GM23338 (cell line): ENCODE measurements at regions not wholly inside any gene's neighbourhood (a gene's known extent, or its start where the extent isn't known, plus 50 kb on each side); places are given as distances from the start of the nearest gene placed in this dataset.

Experiments
- ATAC-seq: fragments of 200-7000 bp; cut with Tn5 transposase; 3 replicates; pipeline ENCODE4 v1.9.1; 2020
- DNase-seq: peaks from one replicate; pipeline ENCODE4 v3.0.0-alpha.2; 2015; ENCODE audit warnings: low spot score
- H2AFZ ChIP-seq: fragments of 200-600 bp; sonication (generic); 2 replicates; pipeline ENCODE4 v1.8.0; 2016; ENCODE audit warnings: antibody characterized with exemption, mild to moderate bottlenecking, moderate library complexity
- H3F3A ChIP-seq: fragments of 200-600 bp; sonication (generic); replicated peaks from 2 replicates; pipeline ENCODE4 v1.8.0; 2017; ENCODE audit warnings: antibody characterized with exemption, mixed run types, low read depth
- H3K27ac ChIP-seq: fragments of 200-600 bp; sonication (generic); 2 replicates; pipeline ENCODE4 v1.6.1; 2016; ENCODE audit warnings: low read depth
- H3K27me3 ChIP-seq: fragments of 200-600 bp; sonication (generic); 2 replicates; pipeline ENCODE4 v1.8.0; 2016; ENCODE audit warnings: mild to moderate bottlenecking, mixed run types, moderate library complexity; ENCODE audit not compliant: insufficient read depth
- H3K36me3 ChIP-seq: fragments of 200-600 bp; sonication (generic); 2 replicates; pipeline ENCODE4 v1.8.0; 2016; ENCODE audit warnings: mild to moderate bottlenecking; ENCODE audit not compliant: insufficient read depth
- H3K4me1 ChIP-seq: fragments of 200-600 bp; sonication (generic); 2 replicates; pipeline ENCODE4 v1.8.0; 2016; ENCODE audit warnings: mild to moderate bottlenecking, moderate library complexity; ENCODE audit not compliant: insufficient read depth
- H3K4me2 ChIP-seq: fragments of 200-600 bp; sonication (generic); 2 replicates; pipeline ENCODE4 v1.7.1; 2017; ENCODE audit warnings: mixed run types
- H3K4me3 ChIP-seq: fragments of 200-600 bp; sonication (generic); 2 replicates; pipeline ENCODE4 v1.6.1; 2016; ENCODE audit warnings: mixed run types
- H3K79me2 ChIP-seq: fragments of 200-600 bp; sonication (generic); replicated peaks from 2 replicates; pipeline ENCODE4 v1.8.0; 2017; ENCODE audit warnings: mild to moderate bottlenecking; ENCODE audit not compliant: insufficient read depth
- H3K9me2 ChIP-seq: fragments of 200-600 bp; sonication (generic); 2 replicates; pipeline ENCODE4 v1.8.0; 2017; ENCODE audit not compliant: insufficient read depth
- H4K20me1 ChIP-seq: fragments of 200-600 bp; sonication (generic); replicated peaks from 2 replicates; pipeline ENCODE4 v1.8.0; 2017; ENCODE audit warnings: mild to moderate bottlenecking; ENCODE audit not compliant: insufficient read depth
- H3K27ac Mint-ChIP-seq: 2 replicates; pipeline ENCODE4 v1.8.0; 2020; ENCODE audit warnings: inconsistent platforms, mild to moderate bottlenecking, moderate library complexity, mixed read lengths
- H3K27me3 Mint-ChIP-seq: 3 replicates; pipeline ENCODE4 v1.8.0; 2022; ENCODE audit warnings: low read depth, mild to moderate bottlenecking, moderate library complexity, mixed read lengths, inconsistent platforms; ENCODE audit not compliant: insufficient read depth, poor library complexity
- H3K36me3 Mint-ChIP-seq: 3 replicates; pipeline ENCODE4 v1.8.0; 2021; ENCODE audit warnings: low read depth, mild to moderate bottlenecking, inconsistent platforms, moderate library complexity, mixed read lengths
- H3K4me1 Mint-ChIP-seq: 3 replicates; pipeline ENCODE4 v1.8.0; 2020; ENCODE audit warnings: mild to moderate bottlenecking, inconsistent platforms, mixed read lengths
- H3K4me3 Mint-ChIP-seq: 3 replicates; pipeline ENCODE4 v1.8.0; 2021; ENCODE audit warnings: moderate library complexity, mild to moderate bottlenecking, inconsistent platforms, mixed read lengths
- H3K9me3 Mint-ChIP-seq: 3 replicates; pipeline ENCODE4 v1.8.0; 2020; ENCODE audit warnings: moderate library complexity, mild to moderate bottlenecking, inconsistent platforms, mixed read lengths
- CREB1 ChIP-seq: fragments of 250-450 bp; sonication (Bioruptor Pico); IDR thresholded peaks from 2 replicates; pipeline ENCODE4 v1.5.0; 2020; ENCODE audit warnings: low read depth, mild to moderate bottlenecking, moderate library complexity
- EZH2 ChIP-seq: fragments of 200-600 bp; sonication (generic); IDR thresholded peaks from one replicate; pipeline ENCODE4 v1.8.0; 2017; ENCODE audit warnings: antibody characterized with exemption, mild to moderate bottlenecking, low read depth; ENCODE audit not compliant: unreplicated experiment
- EZH2phosphoT487 ChIP-seq: fragments of 200-600 bp; sonication (generic); IDR thresholded peaks from one replicate; pipeline ENCODE4 v1.8.1; 2018; ENCODE audit warnings: antibody characterized with exemption; ENCODE audit not compliant: unreplicated experiment
- JUNB ChIP-seq: IDR thresholded peaks from one replicate; pipeline ENCODE4 v1.6.1; 2016; ENCODE audit warnings: antibody characterized with exemption; ENCODE audit not compliant: unreplicated experiment
- NANOG ChIP-seq: IDR thresholded peaks from 2 replicates; pipeline ENCODE4 v1.6.1; 2016; ENCODE audit warnings: antibody characterized with exemption, borderline replicate concordance
- POLR2AphosphoS5 ChIP-seq: IDR thresholded peaks from 2 replicates; pipeline ENCODE4 v1.6.1; 2016; ENCODE audit warnings: antibody characterized with exemption, low read depth
- REST ChIP-seq: IDR thresholded peaks from one replicate; pipeline ENCODE4 v1.6.1; 2018; ENCODE audit warnings: antibody characterized with exemption; ENCODE audit not compliant: unreplicated experiment
- STAT1 ChIP-seq: IDR thresholded peaks from one replicate; pipeline ENCODE4 v1.6.1; 2016; ENCODE audit warnings: antibody characterized with exemption; ENCODE audit not compliant: unreplicated experiment
- ZNF114 ChIP-seq: fragments of 250-450 bp; sonication (Bioruptor Pico); IDR thresholded peaks from 2 replicates; pipeline ENCODE4 v1.5.0; 2020; ENCODE audit warnings: mild to moderate bottlenecking, moderate library complexity
- ZNF331 ChIP-seq: fragments of 250-450 bp; sonication (Bioruptor Pico); IDR thresholded peaks from 2 replicates; pipeline ENCODE4 v1.5.0; 2020; ENCODE audit warnings: low read depth, mild to moderate bottlenecking, moderate library complexity
- TF ChIP-seq, protein P1 (sequence below): IDR thresholded peaks from 2 replicates; pipeline ENCODE4 v1.6.1; 2016; ENCODE audit warnings: antibody characterized with exemption
- TF ChIP-seq, protein P2 (sequence below): fragments of 250-450 bp; sonication (Bioruptor Pico); IDR thresholded peaks from 2 replicates; pipeline ENCODE4 v1.5.0; 2020; ENCODE audit warnings: mild to moderate bottlenecking, moderate library complexity
- TF ChIP-seq, protein P3 (sequence below), 2 experiments: fragments of 200-600 bp in 1 of 2; sonication (generic) in 1 of 2; conservative IDR thresholded peaks; 2 replicates each; pipeline versions ENCODE4 v1.5.1 to v1.6.1; 2016 to 2017; ENCODE audit warnings: antibody characterized with exemption in 2 of 2, low read depth in 2 of 2, mild to moderate bottlenecking in 2 of 2, moderate library complexity in 1 of 2

- TF ChIP-seq CREB1 (CRISPR knock-in tag) (no peak), NANOG (no peak), STAT1 (no peak), POLR2AphosphoS5 (no peak), EZH2 (no peak), JUNB (no peak), ZNF331 (CRISPR knock-in tag) (no peak), ZNF114 (no peak), EZH2phosphoT487 (no peak), REST (no peak)
- TF ChIP-seq, protein P1, sequence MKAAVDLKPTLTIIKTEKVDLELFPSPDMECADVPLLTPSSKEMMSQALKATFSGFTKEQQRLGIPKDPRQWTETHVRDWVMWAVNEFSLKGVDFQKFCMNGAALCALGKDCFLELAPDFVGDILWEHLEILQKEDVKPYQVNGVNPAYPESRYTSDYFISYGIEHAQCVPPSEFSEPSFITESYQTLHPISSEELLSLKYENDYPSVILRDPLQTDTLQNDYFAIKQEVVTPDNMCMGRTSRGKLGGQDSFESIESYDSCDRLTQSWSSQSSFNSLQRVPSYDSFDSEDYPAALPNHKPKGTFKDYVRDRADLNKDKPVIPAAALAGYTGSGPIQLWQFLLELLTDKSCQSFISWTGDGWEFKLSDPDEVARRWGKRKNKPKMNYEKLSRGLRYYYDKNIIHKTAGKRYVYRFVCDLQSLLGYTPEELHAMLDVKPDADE: no peak
- TF ChIP-seq, protein P2, sequence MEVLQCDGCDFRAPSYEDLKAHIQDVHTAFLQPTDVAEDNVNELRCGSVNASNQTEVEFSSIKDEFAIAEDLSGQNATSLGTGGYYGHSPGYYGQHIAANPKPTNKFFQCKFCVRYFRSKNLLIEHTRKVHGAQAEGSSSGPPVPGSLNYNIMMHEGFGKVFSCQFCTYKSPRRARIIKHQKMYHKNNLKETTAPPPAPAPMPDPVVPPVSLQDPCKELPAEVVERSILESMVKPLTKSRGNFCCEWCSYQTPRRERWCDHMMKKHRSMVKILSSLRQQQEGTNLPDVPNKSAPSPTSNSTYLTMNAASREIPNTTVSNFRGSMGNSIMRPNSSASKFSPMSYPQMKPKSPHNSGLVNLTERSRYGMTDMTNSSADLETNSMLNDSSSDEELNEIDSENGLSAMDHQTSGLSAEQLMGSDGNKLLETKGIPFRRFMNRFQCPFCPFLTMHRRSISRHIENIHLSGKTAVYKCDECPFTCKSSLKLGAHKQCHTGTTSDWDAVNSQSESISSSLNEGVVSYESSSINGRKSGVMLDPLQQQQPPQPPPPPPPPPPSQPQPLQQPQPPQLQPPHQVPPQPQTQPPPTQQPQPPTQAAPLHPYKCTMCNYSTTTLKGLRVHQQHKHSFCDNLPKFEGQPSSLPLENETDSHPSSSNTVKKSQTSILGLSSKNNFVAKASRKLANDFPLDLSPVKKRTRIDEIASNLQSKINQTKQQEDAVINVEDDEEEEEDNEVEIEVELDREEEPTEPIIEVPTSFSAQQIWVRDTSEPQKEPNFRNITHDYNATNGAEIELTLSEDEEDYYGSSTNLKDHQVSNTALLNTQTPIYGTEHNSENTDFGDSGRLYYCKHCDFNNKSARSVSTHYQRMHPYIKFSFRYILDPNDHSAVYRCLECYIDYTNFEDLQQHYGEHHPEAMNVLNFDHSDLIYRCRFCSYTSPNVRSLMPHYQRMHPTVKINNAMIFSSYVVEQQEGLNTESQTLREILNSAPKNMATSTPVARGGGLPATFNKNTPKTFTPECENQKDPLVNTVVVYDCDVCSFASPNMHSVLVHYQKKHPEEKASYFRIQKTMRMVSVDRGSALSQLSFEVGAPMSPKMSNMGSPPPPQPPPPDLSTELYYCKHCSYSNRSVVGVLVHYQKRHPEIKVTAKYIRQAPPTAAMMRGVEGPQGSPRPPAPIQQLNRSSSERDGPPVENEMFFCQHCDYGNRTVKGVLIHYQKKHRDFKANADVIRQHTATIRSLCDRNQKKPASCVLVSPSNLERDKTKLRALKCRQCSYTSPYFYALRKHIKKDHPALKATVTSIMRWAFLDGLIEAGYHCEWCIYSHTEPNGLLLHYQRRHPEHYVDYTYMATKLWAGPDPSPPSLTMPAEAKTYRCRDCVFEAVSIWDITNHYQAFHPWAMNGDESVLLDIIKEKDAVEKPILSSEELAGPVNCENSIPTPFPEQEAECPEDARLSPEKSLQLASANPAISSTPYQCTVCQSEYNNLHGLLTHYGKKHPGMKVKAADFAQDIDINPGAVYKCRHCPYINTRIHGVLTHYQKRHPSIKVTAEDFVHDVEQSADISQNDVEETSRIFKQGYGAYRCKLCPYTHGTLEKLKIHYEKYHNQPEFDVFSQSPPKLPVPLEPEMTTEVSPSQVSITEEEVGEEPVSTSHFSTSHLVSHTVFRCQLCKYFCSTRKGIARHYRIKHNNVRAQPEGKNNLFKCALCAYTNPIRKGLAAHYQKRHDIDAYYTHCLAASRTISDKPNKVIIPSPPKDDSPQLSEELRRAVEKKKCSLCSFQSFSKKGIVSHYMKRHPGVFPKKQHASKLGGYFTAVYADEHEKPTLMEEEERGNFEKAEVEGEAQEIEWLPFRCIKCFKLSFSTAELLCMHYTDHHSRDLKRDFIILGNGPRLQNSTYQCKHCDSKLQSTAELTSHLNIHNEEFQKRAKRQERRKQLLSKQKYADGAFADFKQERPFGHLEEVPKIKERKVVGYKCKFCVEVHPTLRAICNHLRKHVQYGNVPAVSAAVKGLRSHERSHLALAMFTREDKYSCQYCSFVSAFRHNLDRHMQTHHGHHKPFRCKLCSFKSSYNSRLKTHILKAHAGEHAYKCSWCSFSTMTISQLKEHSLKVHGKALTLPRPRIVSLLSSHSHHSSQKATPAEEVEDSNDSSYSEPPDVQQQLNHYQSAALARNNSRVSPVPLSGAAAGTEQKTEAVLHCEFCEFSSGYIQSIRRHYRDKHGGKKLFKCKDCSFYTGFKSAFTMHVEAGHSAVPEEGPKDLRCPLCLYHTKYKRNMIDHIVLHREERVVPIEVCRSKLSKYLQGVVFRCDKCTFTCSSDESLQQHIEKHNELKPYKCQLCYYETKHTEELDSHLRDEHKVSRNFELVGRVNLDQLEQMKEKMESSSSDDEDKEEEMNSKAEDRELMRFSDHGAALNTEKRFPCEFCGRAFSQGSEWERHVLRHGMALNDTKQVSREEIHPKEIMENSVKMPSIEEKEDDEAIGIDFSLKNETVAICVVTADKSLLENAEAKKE (CRISPR knock-in tag): no peak
- TF ChIP-seq, protein P3, sequence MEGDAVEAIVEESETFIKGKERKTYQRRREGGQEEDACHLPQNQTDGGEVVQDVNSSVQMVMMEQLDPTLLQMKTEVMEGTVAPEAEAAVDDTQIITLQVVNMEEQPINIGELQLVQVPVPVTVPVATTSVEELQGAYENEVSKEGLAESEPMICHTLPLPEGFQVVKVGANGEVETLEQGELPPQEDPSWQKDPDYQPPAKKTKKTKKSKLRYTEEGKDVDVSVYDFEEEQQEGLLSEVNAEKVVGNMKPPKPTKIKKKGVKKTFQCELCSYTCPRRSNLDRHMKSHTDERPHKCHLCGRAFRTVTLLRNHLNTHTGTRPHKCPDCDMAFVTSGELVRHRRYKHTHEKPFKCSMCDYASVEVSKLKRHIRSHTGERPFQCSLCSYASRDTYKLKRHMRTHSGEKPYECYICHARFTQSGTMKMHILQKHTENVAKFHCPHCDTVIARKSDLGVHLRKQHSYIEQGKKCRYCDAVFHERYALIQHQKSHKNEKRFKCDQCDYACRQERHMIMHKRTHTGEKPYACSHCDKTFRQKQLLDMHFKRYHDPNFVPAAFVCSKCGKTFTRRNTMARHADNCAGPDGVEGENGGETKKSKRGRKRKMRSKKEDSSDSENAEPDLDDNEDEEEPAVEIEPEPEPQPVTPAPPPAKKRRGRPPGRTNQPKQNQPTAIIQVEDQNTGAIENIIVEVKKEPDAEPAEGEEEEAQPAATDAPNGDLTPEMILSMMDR (conservative IDR thresholded peaks at IDR 0.05; ENCODE audit: low read depth in 2 of 2): no peak
- H3K4me2 ChIP-seq: peak overlapping the region; percentile 19; the same call in 1 of the 2 replicates
- H3K36me3 ChIP-seq: no peaks in the 10 kb centered on the region
- no peaks in the 10 kb centered on the region for H3K36me3 Mint-ChIP-seq
- no peak overlapping the region for H3K27ac ChIP-seq
- no peaks in the 10 kb centered on the region for H3K9me2 ChIP-seq
- peaks cover 6% of the 10 kb centered on the region; the same call in 1 of the 2 replicates for H3K27me3 ChIP-seq
- H3K9me3 Mint-ChIP-seq: no peaks in the 10 kb centered on the region
- ATAC-seq (no peak), DNase-seq (no peak)
- no peaks in the 10 kb centered on the region for H4K20me1 ChIP-seq
- H3K4me3 Mint-ChIP-seq: peak overlapping the region; percentile 89
- no peak overlapping the region for H3K27ac Mint-ChIP-seq
- H3K4me3 ChIP-seq: no peak overlapping the region
- H3K79me2 ChIP-seq: no peaks in the 10 kb centered on the region
- peaks cover 11% of the 10 kb centered on the region for H3K27me3 Mint-ChIP-seq
- H3K4me1 ChIP-seq: peaks cover 53% of the 10 kb centered on the region
- peaks cover 59% of the 10 kb centered on the region for H3K4me1 Mint-ChIP-seq
- H3F3A ChIP-seq: no peaks in the 10 kb centered on the region
- no peak overlapping the region for H2AFZ ChIP-seq
Measured at GRCh38 chr5:167576126-167576525, 715.3 kb upstream of the WWC1 start.
